Skeletal muscle tissue (tissue), 3 donors: ENCODE measurements at regions not wholly inside any gene's neighbourhood (a gene's known extent, or its start where the extent isn't known, plus 50 kb on each side); places are given as distances from the start of the nearest gene placed in this dataset.
"Not testable (repeated sequence)": the region's sequence is repeated elsewhere in the genome, so short reads cannot be mapped to it uniquely, and the experiment has no call there.

ENCODE experiments used
- H3K27ac ChIP-seq: one replicate; pipeline ENCODE4 v1.7.0; 2013; ENCODE audit warnings: mild to moderate bottlenecking, low read depth, low read length, inconsistent platforms
- H3K27me3 ChIP-seq, 3 donors: one replicate each; pipeline ENCODE4 v1.7.0; 2013; ENCODE audit warnings: low read length in 3 of 3; ENCODE audit not compliant: control insufficient read depth in 3 of 3, insufficient read depth in 3 of 3
- H3K36me3 ChIP-seq, 3 donors: one replicate each; pipeline ENCODE4 v1.7.0; 2013; ENCODE audit warnings: low read length in 3 of 3; ENCODE audit not compliant: control insufficient read depth in 3 of 3, insufficient read depth in 3 of 3
- H3K4me1 ChIP-seq, 3 donors: one replicate each; pipeline ENCODE4 v1.7.0; 2013; ENCODE audit warnings: low read length in 3 of 3, mild to moderate bottlenecking in 3 of 3; ENCODE audit not compliant: control insufficient read depth in 3 of 3, insufficient read depth in 3 of 3
- H3K4me3 ChIP-seq, 3 donors: one replicate each; pipeline ENCODE4 v1.7.0; 2013; ENCODE audit warnings: low read length in 3 of 3
- H3K9ac ChIP-seq, 3 donors: one replicate each; pipeline ENCODE4 v1.7.0; 2013; ENCODE audit warnings: low read length in 3 of 3, mild to moderate bottlenecking in 3 of 3, moderate library complexity in 2 of 3, low read depth in 1 of 3
- H3K9me3 ChIP-seq, 3 donors: one replicate each; pipeline ENCODE4 v1.7.0; 2013; ENCODE audit warnings: low read length in 3 of 3; ENCODE audit not compliant: control insufficient read depth in 3 of 3
- donor health status: Osteomylitis.

DNA sequence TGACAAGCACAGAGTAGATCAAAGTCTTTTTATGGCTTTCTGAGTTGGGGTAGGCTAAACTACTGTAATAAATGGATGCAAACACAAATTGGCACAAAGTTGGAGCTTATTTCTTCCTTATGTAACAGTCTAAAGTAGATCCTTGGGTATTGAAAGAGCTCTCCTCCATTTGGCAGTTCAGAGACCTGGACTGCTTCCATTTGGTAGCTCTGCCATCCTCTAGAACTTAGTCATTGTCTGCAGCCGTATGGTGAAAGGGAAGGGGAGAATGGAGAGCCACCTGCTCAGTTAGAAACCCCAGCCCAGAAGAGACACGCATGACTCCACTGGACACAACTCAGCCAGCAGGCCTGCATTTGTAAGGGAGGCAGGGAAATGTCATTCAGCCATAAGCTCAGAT lies 345.0 kb downstream of the DMAC1 start:
- H3K27me3 ChIP-seq, result no peaks in the 10 kb centered on the region
- H3K36me3 ChIP-seq, result no peaks in the 10 kb centered on the region
- H3K4me1 ChIP-seq, result no peaks in the 10 kb centered on the region
- H3K9me3 ChIP-seq, result no peaks in the 10 kb centered on the region
- H3K4me3 ChIP-seq, result no peak overlapping the region
- H3K9ac ChIP-seq, result no peak overlapping the region
- no peak overlapping the region for H3K27ac ChIP-seq

GRCh38 chr9:7452378-7452777 lies 347.2 kb downstream of the DMAC1 start:
- no peaks in the 10 kb centered on the region for H3K9me3 ChIP-seq
- H3K9ac ChIP-seq, result no peak overlapping the region
- no peaks in the 10 kb centered on the region for H3K27me3 ChIP-seq
- H3K36me3 ChIP-seq, result no peaks in the 10 kb centered on the region
- H3K27ac ChIP-seq, result no peak overlapping the region
- H3K4me1 ChIP-seq, result no peaks in the 10 kb centered on the region
- no peak overlapping the region for H3K4me3 ChIP-seq

DNA sequence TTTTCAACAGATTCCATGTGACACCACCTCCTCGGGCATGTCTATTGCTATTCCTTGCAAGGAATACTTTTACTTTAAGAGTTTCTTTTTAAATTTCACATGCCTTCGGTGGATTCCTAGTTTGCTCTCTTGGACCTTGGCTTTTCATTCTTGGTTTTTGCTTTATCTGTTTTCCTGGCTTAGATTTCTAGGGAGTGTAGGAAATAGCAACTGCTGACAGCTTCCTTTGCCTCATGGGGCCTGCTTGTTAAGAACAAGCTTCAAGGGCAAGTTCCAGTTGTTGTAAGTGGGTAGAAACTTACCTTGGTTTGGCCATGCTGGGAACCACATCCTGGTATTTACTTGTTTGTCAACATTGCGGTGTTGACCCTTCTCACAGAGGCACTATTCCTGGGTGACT lies 348.5 kb downstream of the DMAC1 start:
- Histone ChIP-seq H3K9ac (no peak overlapping the region), H3K27me3 (no peaks in the 10 kb centered on the region)

GRCh38 chr9:7443541-7443940 lies 356.0 kb downstream of the DMAC1 start:
- Histone ChIP-seq H3K36me3 (no peaks in the 10 kb centered on the region), H3K27ac (no peak overlapping the region)

More for the DNA sequence above, 348.5 kb downstream of the DMAC1 start:
- H3K9me3 ChIP-seq, result no peaks in the 10 kb centered on the region
- H3K4me1 ChIP-seq, result no peaks in the 10 kb centered on the region
- H3K4me3 ChIP-seq, result no peak overlapping the region
- no peaks in the 10 kb centered on the region for H3K36me3 ChIP-seq
- no peak overlapping the region for H3K27ac ChIP-seq

DNA sequence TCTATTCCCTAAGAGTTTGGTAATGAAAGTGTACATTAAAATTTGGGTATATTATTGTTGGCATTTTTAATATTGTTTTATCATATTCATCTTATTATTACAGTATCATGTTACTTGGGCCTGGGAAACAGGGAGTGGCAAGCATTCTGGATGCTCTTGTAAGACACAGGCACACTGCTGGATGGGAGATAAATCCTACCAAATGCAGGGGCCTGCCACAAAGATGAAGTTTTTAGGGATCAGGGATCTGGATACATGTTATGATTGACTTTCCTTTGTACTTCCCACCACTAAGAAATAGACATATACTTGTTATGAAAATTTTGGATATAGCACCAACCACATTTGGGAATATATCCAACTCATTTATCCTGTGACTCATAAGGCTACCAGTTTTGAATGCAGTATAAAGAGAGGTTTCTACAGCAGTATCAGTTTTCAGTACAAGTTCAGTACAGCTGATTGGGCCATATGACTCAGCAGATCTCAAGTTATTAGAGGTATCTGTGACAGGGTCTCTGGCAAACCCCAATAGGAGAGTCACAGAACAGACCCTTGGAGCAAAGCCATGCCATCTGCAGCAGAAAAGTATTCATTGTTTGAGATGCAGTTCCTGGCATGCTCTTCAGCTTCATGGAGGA lies 360.1 kb downstream of the DMAC1 start:
- Histone ChIP-seq H3K9ac (no peak overlapping the region), H3K36me3 (no peaks in the 10 kb centered on the region), H3K27me3 (no peaks in the 10 kb centered on the region), H3K9me3 (no peaks in the 10 kb centered on the region), H3K27ac (no peak overlapping the region), H3K4me3 (no peak overlapping the region), H3K4me1 (no peaks in the 10 kb centered on the region)

More at GRCh38 chr9:7443541-7443940, 356.0 kb downstream of the DMAC1 start:
- H3K9me3 ChIP-seq, result no peaks in the 10 kb centered on the region
- H3K9ac ChIP-seq, result no peak overlapping the region
- no peaks in the 10 kb centered on the region for H3K27me3 ChIP-seq
- no peak overlapping the region for H3K4me3 ChIP-seq
- no peaks in the 10 kb centered on the region for H3K4me1 ChIP-seq

- Histone ChIP-seq H3K9ac (no peak overlapping the region), H3K27me3 (no peaks in the 10 kb centered on the region), H3K4me3 (no peak overlapping the region), H3K4me1 (no peaks in the 10 kb centered on the region), H3K36me3 (no peaks in the 10 kb centered on the region), H3K9me3 (peaks cover 0 to 7% (median 2%) of the 10 kb centered on the region in 3 donors), H3K27ac (no peak overlapping the region)
Observed at GRCh38 chr9:7436754-7437153, 362.8 kb downstream of the DMAC1 start.

DNA sequence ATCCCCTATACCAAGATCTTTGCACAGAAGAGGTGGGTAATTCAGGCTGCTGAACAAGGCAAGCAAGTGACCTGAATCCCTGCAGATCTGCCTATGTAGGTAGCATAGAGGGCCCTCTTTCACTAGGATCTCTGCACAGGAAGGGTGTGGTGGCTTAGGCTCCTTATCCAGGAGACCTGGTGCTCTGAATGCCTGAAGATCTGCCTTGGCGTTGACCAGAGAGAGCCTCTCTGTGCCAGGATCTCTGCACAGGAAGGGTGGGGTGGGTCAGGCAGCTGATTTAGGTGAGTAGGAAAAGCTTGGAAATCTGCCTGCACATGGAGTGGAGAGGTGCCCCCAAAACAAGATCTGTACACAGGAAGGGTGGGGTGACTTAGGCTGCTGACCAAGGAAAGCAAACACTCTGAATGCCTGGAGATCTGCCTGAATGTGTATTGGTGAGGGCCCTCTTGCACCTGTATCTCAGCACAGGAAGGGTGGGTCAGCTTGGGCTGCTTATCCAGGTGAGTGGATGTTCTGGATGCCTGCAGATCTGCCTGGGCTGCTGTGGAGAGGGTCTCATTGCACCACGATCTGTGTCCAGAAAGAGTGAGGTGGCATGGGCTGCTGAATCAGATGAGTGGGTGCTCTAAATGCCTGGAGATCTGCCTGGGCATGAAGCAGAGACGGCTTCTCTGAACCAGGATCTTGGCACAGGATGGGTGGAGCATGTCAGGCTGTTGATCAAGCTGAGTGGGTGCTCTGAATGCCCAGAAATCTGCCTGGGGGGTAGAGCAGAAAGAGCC lies 365.9 kb downstream of the DMAC1 start:
- H3K9me3 ChIP-seq, result peaks cover 0 to 7% (median 2%) of the 10 kb centered on the region in 3 donors
- H3K27ac ChIP-seq, result no peak overlapping the region
- H3K36me3 ChIP-seq, result no peaks in the 10 kb centered on the region
- H3K9ac ChIP-seq, result no peak overlapping the region
- H3K27me3 ChIP-seq, result no peaks in the 10 kb centered on the region
- no peaks in the 10 kb centered on the region for H3K4me1 ChIP-seq
- H3K4me3 ChIP-seq, result no peak overlapping the region

DNA sequence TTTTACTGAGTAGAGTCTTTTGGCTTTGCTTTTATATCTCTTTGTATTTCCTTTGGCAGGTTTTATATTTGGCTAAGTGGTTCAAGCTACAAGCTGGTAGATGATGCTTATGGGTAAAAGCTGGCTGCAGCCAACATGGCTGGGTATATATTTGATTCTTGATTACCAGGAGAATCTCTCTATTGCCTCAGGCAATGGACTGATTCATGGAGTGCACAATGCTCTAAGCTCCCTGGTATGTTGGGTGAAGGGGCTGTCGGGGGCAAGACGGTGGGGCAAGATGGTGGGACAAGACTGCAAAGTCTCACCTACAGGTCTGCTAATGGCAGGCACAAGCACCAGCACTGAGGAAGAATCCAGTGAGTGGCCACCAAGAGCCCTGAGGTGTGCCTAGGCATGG lies 366.6 kb downstream of the DMAC1 start:
- no peak overlapping the region for H3K9ac ChIP-seq
- H3K9me3 ChIP-seq, result peaks cover 0 to 7% (median 2%) of the 10 kb centered on the region in 3 donors
- H3K27ac ChIP-seq, result no peak overlapping the region
- no peaks in the 10 kb centered on the region for H3K36me3 ChIP-seq
- no peaks in the 10 kb centered on the region for H3K27me3 ChIP-seq
- no peak overlapping the region for H3K4me3 ChIP-seq
- H3K4me1 ChIP-seq, result no peaks in the 10 kb centered on the region

- H3K27ac ChIP-seq, H3K9me3 ChIP-seq, H3K9ac ChIP-seq, H3K36me3 ChIP-seq, H3K27me3 ChIP-seq, H3K4me1 ChIP-seq, H3K4me3 ChIP-seq: not testable (repeated sequence)
Observed at GRCh38 chr9:7417397-7417796, 382.2 kb downstream of the DMAC1 start.

DNA sequence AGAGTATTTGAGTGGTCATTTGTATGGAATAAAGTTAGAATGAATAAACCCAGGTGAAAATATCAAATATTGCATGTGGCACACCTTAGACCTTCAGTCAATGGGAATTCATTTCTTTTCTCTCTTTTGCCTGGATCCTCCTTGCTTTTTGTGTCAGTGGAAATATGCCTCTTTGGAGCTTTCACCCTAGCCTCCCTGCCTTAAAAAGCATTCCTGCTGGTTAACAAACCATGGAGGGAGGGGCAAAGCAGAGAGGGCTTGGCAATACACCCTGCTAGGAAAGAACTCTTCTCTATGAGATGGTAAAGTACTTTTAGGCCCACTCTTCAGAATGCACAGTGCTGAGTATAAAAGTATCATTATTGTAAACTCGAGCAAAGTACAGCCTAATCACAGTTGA lies 383.7 kb downstream of the DMAC1 start:
- H3K27ac ChIP-seq, result no peak overlapping the region
- H3K4me3 ChIP-seq, result no peak overlapping the region
- H3K4me1 ChIP-seq, result no peaks in the 10 kb centered on the region
- H3K9me3 ChIP-seq, result no peaks in the 10 kb centered on the region
- H3K27me3 ChIP-seq, result no peaks in the 10 kb centered on the region
- H3K36me3 ChIP-seq, result no peaks in the 10 kb centered on the region
- H3K9ac ChIP-seq, result no peak overlapping the region
